ENCODE measurements at regions not wholly inside any gene's neighbourhood (a gene's known extent, or its start where the extent isn't known, plus 50 kb on each side); places are given as distances from the start of the nearest gene placed in this dataset.

- no peaks in the 10 kb centered on the region for H3K9me3 ChIP-seq (ENCODE audit: control insufficient read depth in 4 of 4, low read length in 3 of 4)
- no peak overlapping the region for H3K9ac ChIP-seq (ENCODE audit: low read depth in 1 of 2, low read length in 2 of 2)
- WGBS: 49% methylated on average over 3 of the region's 3 CpGs
These were observed 316.2 kb downstream of the ETAA1 start for GRCh38 chr2:67713376-67713775.

GRCh38 chr2:67716895-67717396, 319.8 kb downstream of the ETAA1 start:
- DNase-seq (ENCODE audit: low spot score): no peak
- Histone ChIP-seq H3K36me3 (ENCODE audit: control insufficient read depth in 4 of 4, insufficient read depth in 3 of 4, low read depth in 1 of 4, low read length in 3 of 4) (no peaks in the 10 kb centered on the region), H3K27ac (ENCODE audit: low read depth in 1 of 2, low read length in 2 of 2) (no peak overlapping the region), H3K4me3 (ENCODE audit: low read depth in 1 of 3, low read length in 3 of 3) (no peak overlapping the region), H3K9ac (ENCODE audit: low read depth in 1 of 2, low read length in 2 of 2) (no peak overlapping the region), H3K4me1 (ENCODE audit: control insufficient read depth in 4 of 4, insufficient read depth in 4 of 4, low read length in 3 of 4) (no peaks in the 10 kb centered on the region), H3K9me3 (ENCODE audit: control insufficient read depth in 4 of 4, low read length in 3 of 4) (peaks cover 0 to 2% (median under 1%) of the 10 kb centered on the region in 4 donors), H3K27me3 (ENCODE audit: control insufficient read depth in 4 of 4, insufficient read depth in 4 of 4, low read length in 3 of 4) (peaks cover 0 to 3% (median 0%) of the 10 kb centered on the region in 4 donors)
- TF ChIP-seq EGR1 (IDR thresholded peaks at IDR 0.05; ENCODE audit: low read depth in 2 of 2) (no peak), ZBTB33 (IDR thresholded peaks at IDR 0.05) (no peak), HNF4A (conservative IDR thresholded peaks at IDR 0.05) (no peak)
- WGBS: 78% methylated on average over 1 of the region's 1 CpG

More at GRCh38 chr2:67713376-67713775, 316.2 kb downstream of the ETAA1 start:
- no peaks in the 10 kb centered on the region for H3K4me1 ChIP-seq (ENCODE audit: control insufficient read depth in 4 of 4, insufficient read depth in 4 of 4, low read length in 3 of 4)
- no peak overlapping the region for H3K4me3 ChIP-seq (ENCODE audit: low read depth in 1 of 3, low read length in 3 of 3)
- no peak for DNase-seq (ENCODE audit: low spot score)
- TF ChIP-seq TAF1 (conservative IDR thresholded peaks at IDR 0.05): no peak
- no peak for TF ChIP-seq EGR1 (IDR thresholded peaks at IDR 0.05; ENCODE audit: low read depth in 2 of 2)
- no peak for TF ChIP-seq ZBTB33 (IDR thresholded peaks at IDR 0.05)
- peaks cover 0 to 3% (median 0%) of the 10 kb centered on the region in 4 donors for H3K27me3 ChIP-seq (ENCODE audit: control insufficient read depth in 4 of 4, insufficient read depth in 4 of 4, low read length in 3 of 4)
- H3K36me3 ChIP-seq (ENCODE audit: control insufficient read depth in 4 of 4, insufficient read depth in 3 of 4, low read depth in 1 of 4, low read length in 3 of 4): no peaks in the 10 kb centered on the region
- H3K27ac ChIP-seq (ENCODE audit: low read depth in 1 of 2, low read length in 2 of 2): no peak overlapping the region

- Histone ChIP-seq H3K27ac (ENCODE audit: low read depth in 1 of 2, low read length in 2 of 2) (no peak overlapping the region), H3K4me3 (ENCODE audit: low read depth in 1 of 3, low read length in 3 of 3) (no peak overlapping the region), H3K36me3 (ENCODE audit: control insufficient read depth in 4 of 4, insufficient read depth in 3 of 4, low read depth in 1 of 4, low read length in 3 of 4) (no peaks in the 10 kb centered on the region), H3K9me3 (ENCODE audit: control insufficient read depth in 4 of 4, low read length in 3 of 4) (peaks cover 0 to 2% (median under 1%) of the 10 kb centered on the region in 4 donors), H3K4me1 (ENCODE audit: control insufficient read depth in 4 of 4, insufficient read depth in 4 of 4, low read length in 3 of 4) (no peaks in the 10 kb centered on the region), H3K9ac (ENCODE audit: low read depth in 1 of 2, low read length in 2 of 2) (no peak overlapping the region), H3K27me3 (ENCODE audit: control insufficient read depth in 4 of 4, insufficient read depth in 4 of 4, low read length in 3 of 4) (peaks cover 0 to 3% (median 0%) of the 10 kb centered on the region in 4 donors)
- no peak for TF ChIP-seq ZBTB33 (IDR thresholded peaks at IDR 0.05)
- no peak for TF ChIP-seq RXRA (IDR thresholded peaks at IDR 0.05)
- TF ChIP-seq YY1 (IDR thresholded peaks at IDR 0.05): no peak
- TF ChIP-seq JUND (IDR thresholded peaks at IDR 0.05): no peak
- TF ChIP-seq NR2F2 (IDR thresholded peaks at IDR 0.05): no peak
- TF ChIP-seq HNF4A (conservative IDR thresholded peaks at IDR 0.05): no peak
- no peak for TF ChIP-seq SP1 (IDR thresholded peaks at IDR 0.05)
- TF ChIP-seq TAF1 (conservative IDR thresholded peaks at IDR 0.05): no peak
- no peak for TF ChIP-seq FOXA2 (IDR thresholded peaks at IDR 0.05)
- TF ChIP-seq HNF4G (IDR thresholded peaks at IDR 0.05): no peak
- no peak for TF ChIP-seq REST (IDR thresholded peaks at IDR 0.05)
- no peak for TF ChIP-seq CTCF (IDR thresholded peaks at IDR 0.05; ENCODE audit: low read depth, low read length, missing input control)
- no peak for TF ChIP-seq MAX (IDR thresholded peaks at IDR 0.05)
- no peak for TF ChIP-seq RAD21 (IDR thresholded peaks at IDR 0.05)
- no peak for TF ChIP-seq EGR1 (IDR thresholded peaks at IDR 0.05; ENCODE audit: low read depth in 2 of 2)
- DNase-seq (ENCODE audit: low spot score): no peak
These were observed 320.6 kb downstream of the ETAA1 start for GRCh38 chr2:67717692-67718091.
